HCT116 (cell line): ENCODE measurements at regions not wholly inside any gene's neighbourhood (a gene's known extent, or its start where the extent isn't known, plus 50 kb on each side); places are given as distances from the start of the nearest gene placed in this dataset.
"Not testable (repeated sequence)": the region's sequence is repeated elsewhere in the genome, so short reads cannot be mapped to it uniquely, and the experiment has no call there.

ENCODE experiments used
- ATAC-seq: fragments of 200-7000 bp; cut with Tn5 transposase; 2 replicates; pipeline ENCODE4 v1.9.1; 2020; ENCODE audit warnings: mild to moderate bottlenecking, moderate library complexity
- BruUV-seq: library from RNA; stranded (reverse); fragments of 400-500 nt; replicated peaks from 2 replicates; lab custom pipeline; 2021; lab: Mats Ljungman, UMichigan
- CTCF ChIA-PET: fragments of 300-600 bp; sonication (Branson Sonifier 250); formaldehyde crosslinking; loops from one replicate; lab custom pipeline; 2021; ENCODE audit warnings: antibody characterized with exemption; lab: Charles Lee
- POLR2A ChIA-PET: fragments of 300-600, 350-600 bp; sonication (Branson Sonifier 250); formaldehyde crosslinking; loops from one replicate; lab custom pipeline; 2021; ENCODE audit warnings: antibody characterized with exemption; lab: Charles Lee
- RAD21 ChIA-PET, 2 experiments: fragments of 300-600 bp; sonication (Branson Sonifier 250); formaldehyde crosslinking; loops; one replicate each; lab custom pipeline; 2023; ENCODE audit warnings: low total read pairs in 2 of 2; ENCODE audit not compliant: uncharacterized antibody in 2 of 2, unreplicated experiment in 2 of 2, low non-redundant PET in 1 of 2; lab: Charles Lee
- DNase-seq: peaks from one replicate; pipeline ENCODE4 v3.0.0-alpha.2; 2010; ENCODE audit warnings: low read depth, low spot score
- H2AFZ ChIP-seq: fragments of 200-600 bp; shearing (Covaris generic), sonication (generic); 2 replicates; pipeline ENCODE4 v1.6.1; 2017; ENCODE audit warnings: low read depth, mixed run types, mixed read lengths, antibody characterized with exemption, low read length; ENCODE audit not compliant: poor library complexity, severe bottlenecking
- H3K27ac ChIP-seq: 2 replicates; pipeline ENCODE4 v1.5.1; 2012; ENCODE audit warnings: low read depth, low read length
- H3K27me3 ChIP-seq: fragments of 200-600 bp; sonication (generic); 2 replicates; pipeline ENCODE4 v1.6.1; 2016; ENCODE audit warnings: mixed run types, low read length, mixed read lengths; ENCODE audit not compliant: insufficient read depth
- H3K36me3 ChIP-seq, 2 experiments: fragments of 200-500 bp in 1 of 2; fragments of 200-600 bp in 1 of 2; sonication (Bioruptor generic) in 1 of 2; sonication (generic) in 1 of 2; 2 replicates each; pipeline versions ENCODE4 v1.5.1 to v1.6.1; 2014 to 2016; ENCODE audit warnings: low read length in 2 of 2, inconsistent platforms in 1 of 2, mixed read lengths in 1 of 2, mixed run types in 1 of 2; ENCODE audit not compliant: insufficient read depth in 2 of 2, control insufficient read depth in 1 of 2
- H3K4me1 ChIP-seq, 2 experiments: fragments of 200-600 bp in 1 of 2; sonication (generic) in 1 of 2; 2 replicates each; pipeline versions ENCODE4 v1.5.1 to v1.6.1; 2012 to 2017; ENCODE audit warnings: low read length in 2 of 2, inconsistent platforms in 1 of 2, mild to moderate bottlenecking in 1 of 2, mixed read lengths in 1 of 2, mixed run types in 1 of 2, moderate library complexity in 1 of 2; ENCODE audit not compliant: insufficient read depth in 2 of 2, control insufficient read depth in 1 of 2
- H3K4me2 ChIP-seq: fragments of 200-600 bp; sonication (generic); 2 replicates; pipeline ENCODE4 v1.6.1; 2017; ENCODE audit warnings: mixed run types, low read length, mixed read lengths
- H3K4me3 ChIP-seq, 2 experiments: fragments of 200-600 bp in 1 of 2; sonication (generic) in 1 of 2; replicated peaks in 1 of 2; 2 replicates each; pipeline ENCODE4 v1.5.1; 2011 to 2016; ENCODE audit warnings: low read length in 2 of 2, control low read depth in 1 of 2, low read depth in 1 of 2, mild to moderate bottlenecking in 1 of 2, mixed read lengths in 1 of 2, mixed run types in 1 of 2
- H3K79me2 ChIP-seq: fragments of 200-600 bp; sonication (generic); 2 replicates; pipeline ENCODE4 v1.6.1; 2017; ENCODE audit warnings: mild to moderate bottlenecking, mixed run types, low read length, moderate library complexity, mixed read lengths; ENCODE audit not compliant: insufficient read depth
- H3K9ac ChIP-seq: fragments of 200-600 bp; sonication (generic); 2 replicates; pipeline ENCODE4 v1.6.1; 2016; ENCODE audit warnings: low read length, mixed read lengths
- H3K9me2 ChIP-seq: fragments of 200-600 bp; sonication (generic), shearing (Covaris generic); 2 replicates; pipeline ENCODE4 v1.6.1; 2017; ENCODE audit warnings: mixed run types, mild to moderate bottlenecking, moderate library complexity; ENCODE audit not compliant: insufficient read depth
- H3K9me3 ChIP-seq, 2 experiments: fragments of 200-500 bp in 1 of 2; fragments of 200-600 bp in 1 of 2; sonication (Bioruptor generic) in 1 of 2; sonication (generic) in 1 of 2; 2 replicates each; pipeline ENCODE4 v1.6.1; 2014 to 2017; ENCODE audit warnings: low read length in 2 of 2, mixed read lengths in 2 of 2, inconsistent platforms in 1 of 2, low read depth in 1 of 2, mild to moderate bottlenecking in 1 of 2, mixed run types in 1 of 2, moderate library complexity in 1 of 2; ENCODE audit not compliant: control insufficient read depth in 1 of 2, insufficient read depth in 1 of 2
- H4K20me1 ChIP-seq: fragments of 200-600 bp; sonication (generic), shearing (Covaris generic); 2 replicates; pipeline ENCODE4 v1.6.1; 2017; ENCODE audit warnings: mixed run types, mild to moderate bottlenecking, moderate library complexity; ENCODE audit not compliant: insufficient read depth
- ATF3 ChIP-seq: IDR thresholded peaks from 2 replicates; pipeline ENCODE4 v1.6.1; 2012
- CBX3 ChIP-seq: IDR thresholded peaks from 2 replicates; pipeline ENCODE4 v1.6.1; 2012; ENCODE audit warnings: low read depth
- CEBPB ChIP-seq: IDR thresholded peaks from 2 replicates; pipeline ENCODE4 v1.6.1; 2012; ENCODE audit warnings: low read depth
- EZH2 ChIP-seq: fragments of 200-600 bp; sonication (generic); IDR thresholded peaks from 2 replicates; pipeline ENCODE4 v1.6.1; 2017; ENCODE audit warnings: antibody characterized with exemption, mixed run types
- EZH2phosphoT487 ChIP-seq: fragments of 200-600 bp; IDR thresholded peaks from 2 replicates; pipeline ENCODE4 v1.6.1; 2018; ENCODE audit warnings: antibody characterized with exemption, borderline replicate concordance
- FOSL1 ChIP-seq: IDR thresholded peaks from 2 replicates; pipeline ENCODE4 v1.6.1; 2012; ENCODE audit warnings: low read depth
- JUND ChIP-seq: IDR thresholded peaks from 2 replicates; pipeline ENCODE4 v1.6.1; 2012
- MAX ChIP-seq: IDR thresholded peaks from 2 replicates; pipeline ENCODE4 v1.6.1; 2012
- POLR2AphosphoS5 ChIP-seq: IDR thresholded peaks from 2 replicates; pipeline ENCODE4 v1.6.1; 2011; ENCODE audit warnings: mild to moderate bottlenecking, low read depth, low read length, moderate library complexity
- REST ChIP-seq: IDR thresholded peaks from 2 replicates; pipeline ENCODE4 v1.6.1; 2012; ENCODE audit warnings: low read depth
- SP1 ChIP-seq: IDR thresholded peaks from 2 replicates; pipeline ENCODE4 v1.6.1; 2012; ENCODE audit warnings: low read depth
- SRF ChIP-seq: IDR thresholded peaks from 2 replicates; pipeline ENCODE4 v1.6.1; 2012; ENCODE audit warnings: low read depth
- TCF7L2 ChIP-seq: IDR thresholded peaks from 2 replicates; pipeline ENCODE4 v1.7.0; 2011; ENCODE audit warnings: borderline replicate concordance, inconsistent platforms; ENCODE audit not compliant: insufficient read depth, insufficient read length; ENCODE audit errors: extremely low read depth
- YY1 ChIP-seq: IDR thresholded peaks from 2 replicates; pipeline ENCODE4 v1.6.1; 2011; ENCODE audit warnings: low read length, low read depth, moderate library complexity, mild to moderate bottlenecking; ENCODE audit not compliant: insufficient replicate concordance; ENCODE audit errors: extremely low read depth
- ZBTB33 ChIP-seq: IDR thresholded peaks from 2 replicates; pipeline ENCODE4 v1.6.1; 2011; ENCODE audit warnings: mild to moderate bottlenecking, low read length, moderate library complexity; ENCODE audit not compliant: insufficient replicate concordance; ENCODE audit errors: extremely low read depth
- ZNF274 ChIP-seq: fragments of 200-500 bp; sonication (Bioruptor generic); IDR thresholded peaks from 2 replicates; pipeline ENCODE4 v1.6.1; 2014; ENCODE audit warnings: mild to moderate bottlenecking, low read depth, low read length, inconsistent platforms
- intact Hi-C: fragments of 100-400 bp; cut with micrococcal nuclease; formaldehyde crosslinking; loops from 2 replicates; pipeline ENCODE4 v1.10.0; 2022

- no peak for TF ChIP-seq TCF7L2
- no peak for TF ChIP-seq SRF
- no peak for TF ChIP-seq ZBTB33
- TF ChIP-seq ZNF274 = no peak
- TF ChIP-seq FOSL1 = no peak
- TF ChIP-seq JUND = no peak
- no peak for TF ChIP-seq CBX3
- no peak for TF ChIP-seq EZH2phosphoT487
- TF ChIP-seq REST = no peak
- TF ChIP-seq MAX = no peak
- TF ChIP-seq SP1 = no peak
- TF ChIP-seq ATF3 = no peak
- no peak for TF ChIP-seq POLR2AphosphoS5
- TF ChIP-seq YY1 = no peak
- no peak for TF ChIP-seq CEBPB
- no peak for TF ChIP-seq EZH2
- no peaks in the 10 kb centered on the region for H3K27me3 ChIP-seq
- RAD21 ChIA-PET = no interaction called here
- no peak overlapping the region for H3K4me2 ChIP-seq
- no peaks in the 10 kb centered on the region for H3K9me2 ChIP-seq
- H3K4me3 ChIP-seq = no peak overlapping the region
- intact Hi-C loops = no loop called here
- POLR2A ChIA-PET = no interaction called here
- no peaks in the 10 kb centered on the region for H3K9me3 ChIP-seq
- no peak overlapping the region for H3K9ac ChIP-seq
- no peak for DNase-seq
- no peak for ATAC-seq
- H3K27ac ChIP-seq = no peak overlapping the region
- CTCF ChIA-PET = no interaction called here
- H3K4me1 ChIP-seq = peaks cover 8 to 11% of the 10 kb centered on the region in 2 experiments; a peak in 2 of 4 replicates
- no TSS peak for BruUV-seq
- no peak overlapping the region for H2AFZ ChIP-seq
- H3K36me3 ChIP-seq = no peaks in the 10 kb centered on the region
- no peaks in the 10 kb centered on the region for H3K79me2 ChIP-seq
- H4K20me1 ChIP-seq = no peaks in the 10 kb centered on the region
Observed at GRCh38 chr3:109702976-109703375, 365.6 kb upstream of the DPPA4 start.

GRCh38 chr3:109705133-109705532, 367.8 kb upstream of the DPPA4 start:
- intact Hi-C loops, DNase-seq, CTCF ChIA-PET, H3K9me2 ChIP-seq, H3K9me3 ChIP-seq, ATAC-seq, BruUV-seq, H3K27ac ChIP-seq, RAD21 ChIA-PET, H3K4me2 ChIP-seq, POLR2A ChIA-PET, H3K9ac ChIP-seq, H2AFZ ChIP-seq, H3K27me3 ChIP-seq, H4K20me1 ChIP-seq, H3K36me3 ChIP-seq, H3K79me2 ChIP-seq, H3K4me3 ChIP-seq: not testable (repeated sequence)
- peaks cover 8 to 11% of the 10 kb centered on the region in 2 experiments; a peak in 2 of 4 replicates for H3K4me1 ChIP-seq
